Liver (tissue), 8 donors: ENCODE measurements at regions not wholly inside any gene's neighbourhood (a gene's known extent, or its start where the extent isn't known, plus 50 kb on each side); places are given as distances from the start of the nearest gene placed in this dataset.

ENCODE experiments used
- DNase-seq: peaks from one replicate; pipeline ENCODE4 v3.0.0-alpha.2; 2017; ENCODE audit warnings: low spot score
- H3K27ac ChIP-seq, 2 donors: one replicate each; pipeline ENCODE4 v1.7.0; 2013; ENCODE audit warnings: inconsistent platforms in 2 of 2, low read length in 2 of 2, control low read depth in 1 of 2, low read depth in 1 of 2, mild to moderate bottlenecking in 1 of 2
- H3K27me3 ChIP-seq, 4 donors: one replicate each; pipeline versions ENCODE4 v1.6.1 to v1.7.0; 2013; ENCODE audit warnings: low read length in 3 of 4, inconsistent platforms in 1 of 4, mild to moderate bottlenecking in 1 of 4, moderate library complexity in 1 of 4; ENCODE audit not compliant: control insufficient read depth in 4 of 4, insufficient read depth in 4 of 4
- H3K36me3 ChIP-seq, 4 donors: one replicate each; pipeline versions ENCODE4 v1.6.1 to v1.7.0; 2013; ENCODE audit warnings: low read length in 3 of 4, mild to moderate bottlenecking in 3 of 4, low read depth in 1 of 4, moderate library complexity in 1 of 4; ENCODE audit not compliant: control insufficient read depth in 4 of 4, insufficient read depth in 3 of 4
- H3K4me1 ChIP-seq, 4 donors: one replicate each; pipeline versions ENCODE4 v1.6.1 to v1.7.0; 2013; ENCODE audit warnings: low read length in 3 of 4, mild to moderate bottlenecking in 3 of 4, moderate library complexity in 1 of 4; ENCODE audit not compliant: control insufficient read depth in 4 of 4, insufficient read depth in 4 of 4
- H3K4me3 ChIP-seq, 3 donors: one replicate each; pipeline versions ENCODE4 v1.6.1 to v1.7.0; 2013; ENCODE audit warnings: low read length in 3 of 3, control low read depth in 1 of 3, low read depth in 1 of 3, mild to moderate bottlenecking in 1 of 3
- H3K9ac ChIP-seq, 2 donors: one replicate each; pipeline ENCODE4 v1.7.0; 2013; ENCODE audit warnings: low read length in 2 of 2, mild to moderate bottlenecking in 2 of 2, moderate library complexity in 2 of 2, control low read depth in 1 of 2, low read depth in 1 of 2
- H3K9me3 ChIP-seq, 4 donors: one replicate each; pipeline versions ENCODE4 v1.6.1 to v1.7.0; 2013; ENCODE audit warnings: low read length in 3 of 4; ENCODE audit not compliant: control insufficient read depth in 4 of 4
- EGR1 ChIP-seq, 2 donors: IDR thresholded peaks; 2 replicates each; pipeline ENCODE4 v1.6.1; 2016 to 2018; ENCODE audit warnings: antibody characterized with exemption in 2 of 2, low read depth in 2 of 2
- FOXA1 ChIP-seq: IDR thresholded peaks from 2 replicates; pipeline ENCODE4 v1.6.1; 2016; ENCODE audit warnings: antibody characterized with exemption
- FOXA2 ChIP-seq: IDR thresholded peaks from 2 replicates; pipeline ENCODE4 v1.6.1; 2016; ENCODE audit warnings: antibody characterized with exemption
- GABPA ChIP-seq, 2 donors: IDR thresholded peaks in 1 of 2; conservative IDR thresholded peaks in 1 of 2; 2 replicates each; pipeline ENCODE4 v1.6.1; 2016; ENCODE audit warnings: antibody characterized with exemption in 2 of 2, mild to moderate bottlenecking in 1 of 2, moderate library complexity in 1 of 2
- HNF4A ChIP-seq, 2 donors: conservative IDR thresholded peaks; 2 replicates each; pipeline ENCODE4 v1.6.1; 2016; ENCODE audit warnings: antibody characterized with exemption in 2 of 2, mild to moderate bottlenecking in 2 of 2
- HNF4G ChIP-seq: IDR thresholded peaks from 2 replicates; pipeline ENCODE4 v1.6.1; 2016; ENCODE audit warnings: antibody characterized with exemption
- JUND ChIP-seq, 2 donors: IDR thresholded peaks; 2 replicates each; pipeline ENCODE4 v1.6.1; 2016; ENCODE audit warnings: antibody characterized with exemption in 2 of 2
- NR2F2 ChIP-seq: IDR thresholded peaks from 2 replicates; pipeline ENCODE4 v1.6.1; 2016; ENCODE audit warnings: antibody characterized with exemption
- RAD21 ChIP-seq, 2 donors: IDR thresholded peaks; 2 replicates each; pipeline ENCODE4 v1.6.1; 2016; ENCODE audit warnings: antibody characterized with exemption in 2 of 2, mild to moderate bottlenecking in 2 of 2
- RXRA ChIP-seq, 2 donors: IDR thresholded peaks; 2 replicates each; pipeline ENCODE4 v1.6.1; 2017 to 2018; ENCODE audit warnings: antibody characterized with exemption in 2 of 2, mild to moderate bottlenecking in 1 of 2
- SP1 ChIP-seq: IDR thresholded peaks from 2 replicates; pipeline ENCODE4 v1.6.1; 2018; ENCODE audit warnings: antibody characterized with exemption, mild to moderate bottlenecking
- TAF1 ChIP-seq: conservative IDR thresholded peaks from 2 replicates; pipeline ENCODE4 v1.6.1; 2016; ENCODE audit warnings: antibody characterized with exemption, mild to moderate bottlenecking
- YY1 ChIP-seq: IDR thresholded peaks from 2 replicates; pipeline ENCODE4 v1.6.1; 2016; ENCODE audit warnings: antibody characterized with exemption, mild to moderate bottlenecking
- WGBS: extraction: QIAGEN DNeasy Blood & Tissue Kit; methylation state at CpG from one replicate; pipeline ENCODE4 v1.1.7; 2013; 5-methylcytosine and 5-hydroxymethylcytosine counted together
- TF ChIP-seq, protein P1 (sequence below): IDR thresholded peaks from 2 replicates; pipeline ENCODE4 v1.6.1; 2016; ENCODE audit warnings: antibody characterized with exemption, mild to moderate bottlenecking
- TF ChIP-seq, protein P2 (sequence below): IDR thresholded peaks from 2 replicates; pipeline ENCODE4 v1.6.1; 2016; ENCODE audit warnings: antibody characterized with exemption
- TF ChIP-seq, protein P3 (sequence below): fragments of 150-350 bp; IDR thresholded peaks from 2 replicates; pipeline ENCODE4 v1.5.1; 2017; ENCODE audit warnings: improper control_type of control experiment, low read depth, low read length; ENCODE audit not compliant: missing input control
- TF ChIP-seq, protein P4 (sequence below): IDR thresholded peaks from 2 replicates; pipeline ENCODE4 v1.6.1; 2016; ENCODE audit warnings: antibody characterized with exemption
- TF ChIP-seq, protein P5 (sequence below): IDR thresholded peaks from 2 replicates; pipeline ENCODE4 v1.6.1; 2016; ENCODE audit warnings: antibody characterized with exemption
- donor health status: healthy.
- donor health status: healthy.
- donor health status: healthy.
- donor health status: healthy.
- donor health status: healthy.

DNA sequence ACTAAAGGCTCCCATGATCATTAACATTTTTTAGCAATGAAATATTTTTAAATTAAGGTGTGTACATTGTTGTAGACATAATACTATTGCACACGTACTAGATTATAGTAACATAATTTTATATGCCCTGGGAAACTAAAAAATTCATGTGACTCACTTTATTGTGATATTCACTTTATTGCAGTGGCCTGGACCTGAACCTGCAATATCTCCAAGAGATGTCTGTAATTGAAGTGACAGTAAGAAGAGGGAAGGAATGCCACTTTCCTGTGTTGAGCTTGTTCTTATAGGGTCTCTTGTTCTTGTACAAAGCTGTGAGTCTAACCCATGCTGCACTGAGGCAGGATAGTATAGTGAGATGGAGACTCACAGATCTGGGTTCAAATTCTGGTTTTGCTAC, 66.9 kb upstream of the USP24 start:
- no peak overlapping the region for H3K4me3 ChIP-seq

DNA sequence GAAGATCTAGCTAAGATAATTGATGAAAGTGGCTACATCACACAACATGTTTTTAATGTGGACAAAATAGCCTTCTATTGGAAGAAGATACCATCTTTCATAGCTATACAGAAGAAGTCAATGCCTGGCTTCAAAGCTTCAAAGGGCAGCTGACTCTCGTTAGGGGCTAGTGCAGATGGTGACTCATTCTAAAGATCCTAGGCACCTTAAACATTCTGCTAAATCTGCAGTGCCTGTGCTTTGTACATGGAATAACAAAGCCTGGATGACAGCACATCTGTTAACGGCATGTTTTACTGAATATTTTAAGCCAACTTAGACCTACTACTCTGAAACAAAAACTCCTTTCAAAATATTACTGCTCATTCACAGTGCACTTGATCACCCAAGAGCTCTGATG, 65.6 kb upstream of the USP24 start:
- 83% methylated on average over 2 of the region's 2 CpGs for WGBS
- H3K4me1 ChIP-seq: peaks cover 0 to 3% (median 1%) of the 10 kb centered on the region in 4 donors
- H3K27ac ChIP-seq: no peak overlapping the region
- H3K9me3 ChIP-seq: no peaks in the 10 kb centered on the region
- DNase-seq: peak; percentile 1
- H3K4me3 ChIP-seq: no peak overlapping the region
- no peaks in the 10 kb centered on the region for H3K36me3 ChIP-seq
- no peaks in the 10 kb centered on the region for H3K27me3 ChIP-seq
- no peak overlapping the region for H3K9ac ChIP-seq
- TF ChIP-seq, protein P1, sequence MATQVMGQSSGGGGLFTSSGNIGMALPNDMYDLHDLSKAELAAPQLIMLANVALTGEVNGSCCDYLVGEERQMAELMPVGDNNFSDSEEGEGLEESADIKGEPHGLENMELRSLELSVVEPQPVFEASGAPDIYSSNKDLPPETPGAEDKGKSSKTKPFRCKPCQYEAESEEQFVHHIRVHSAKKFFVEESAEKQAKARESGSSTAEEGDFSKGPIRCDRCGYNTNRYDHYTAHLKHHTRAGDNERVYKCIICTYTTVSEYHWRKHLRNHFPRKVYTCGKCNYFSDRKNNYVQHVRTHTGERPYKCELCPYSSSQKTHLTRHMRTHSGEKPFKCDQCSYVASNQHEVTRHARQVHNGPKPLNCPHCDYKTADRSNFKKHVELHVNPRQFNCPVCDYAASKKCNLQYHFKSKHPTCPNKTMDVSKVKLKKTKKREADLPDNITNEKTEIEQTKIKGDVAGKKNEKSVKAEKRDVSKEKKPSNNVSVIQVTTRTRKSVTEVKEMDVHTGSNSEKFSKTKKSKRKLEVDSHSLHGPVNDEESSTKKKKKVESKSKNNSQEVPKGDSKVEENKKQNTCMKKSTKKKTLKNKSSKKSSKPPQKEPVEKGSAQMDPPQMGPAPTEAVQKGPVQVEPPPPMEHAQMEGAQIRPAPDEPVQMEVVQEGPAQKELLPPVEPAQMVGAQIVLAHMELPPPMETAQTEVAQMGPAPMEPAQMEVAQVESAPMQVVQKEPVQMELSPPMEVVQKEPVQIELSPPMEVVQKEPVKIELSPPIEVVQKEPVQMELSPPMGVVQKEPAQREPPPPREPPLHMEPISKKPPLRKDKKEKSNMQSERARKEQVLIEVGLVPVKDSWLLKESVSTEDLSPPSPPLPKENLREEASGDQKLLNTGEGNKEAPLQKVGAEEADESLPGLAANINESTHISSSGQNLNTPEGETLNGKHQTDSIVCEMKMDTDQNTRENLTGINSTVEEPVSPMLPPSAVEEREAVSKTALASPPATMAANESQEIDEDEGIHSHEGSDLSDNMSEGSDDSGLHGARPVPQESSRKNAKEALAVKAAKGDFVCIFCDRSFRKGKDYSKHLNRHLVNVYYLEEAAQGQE: no peak
- TF ChIP-seq SP1 (no peak), RAD21 (IDR thresholded peaks at IDR 0.05) (no peak), TAF1 (no peak), FOXA2 (no peak), RXRA (IDR thresholded peaks at IDR 0.05) (no peak), GABPA (IDR thresholded peaks at IDR 0.05 in 1 of 2, conservative IDR thresholded peaks at IDR 0.05 in 1 of 2) (no peak), NR2F2 (no peak)
- TF ChIP-seq, protein P2, sequence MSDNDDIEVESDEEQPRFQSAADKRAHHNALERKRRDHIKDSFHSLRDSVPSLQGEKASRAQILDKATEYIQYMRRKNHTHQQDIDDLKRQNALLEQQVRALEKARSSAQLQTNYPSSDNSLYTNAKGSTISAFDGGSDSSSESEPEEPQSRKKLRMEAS: no peak

More for the DNA sequence above, 66.9 kb upstream of the USP24 start:
- TF ChIP-seq RXRA (IDR thresholded peaks at IDR 0.05) (no peak), FOXA2 (no peak), FOXA1 (no peak), GABPA (IDR thresholded peaks at IDR 0.05 in 1 of 2, conservative IDR thresholded peaks at IDR 0.05 in 1 of 2) (no peak), HNF4G (no peak), RAD21 (IDR thresholded peaks at IDR 0.05) (no peak), JUND (IDR thresholded peaks at IDR 0.05) (no peak), TAF1 (no peak), HNF4A (conservative IDR thresholded peaks at IDR 0.05) (no peak), EGR1 (IDR thresholded peaks at IDR 0.05; ENCODE audit: low read depth in 2 of 2) (no peak), SP1 (no peak), YY1 (no peak), NR2F2 (no peak)
- TF ChIP-seq, protein P3, sequence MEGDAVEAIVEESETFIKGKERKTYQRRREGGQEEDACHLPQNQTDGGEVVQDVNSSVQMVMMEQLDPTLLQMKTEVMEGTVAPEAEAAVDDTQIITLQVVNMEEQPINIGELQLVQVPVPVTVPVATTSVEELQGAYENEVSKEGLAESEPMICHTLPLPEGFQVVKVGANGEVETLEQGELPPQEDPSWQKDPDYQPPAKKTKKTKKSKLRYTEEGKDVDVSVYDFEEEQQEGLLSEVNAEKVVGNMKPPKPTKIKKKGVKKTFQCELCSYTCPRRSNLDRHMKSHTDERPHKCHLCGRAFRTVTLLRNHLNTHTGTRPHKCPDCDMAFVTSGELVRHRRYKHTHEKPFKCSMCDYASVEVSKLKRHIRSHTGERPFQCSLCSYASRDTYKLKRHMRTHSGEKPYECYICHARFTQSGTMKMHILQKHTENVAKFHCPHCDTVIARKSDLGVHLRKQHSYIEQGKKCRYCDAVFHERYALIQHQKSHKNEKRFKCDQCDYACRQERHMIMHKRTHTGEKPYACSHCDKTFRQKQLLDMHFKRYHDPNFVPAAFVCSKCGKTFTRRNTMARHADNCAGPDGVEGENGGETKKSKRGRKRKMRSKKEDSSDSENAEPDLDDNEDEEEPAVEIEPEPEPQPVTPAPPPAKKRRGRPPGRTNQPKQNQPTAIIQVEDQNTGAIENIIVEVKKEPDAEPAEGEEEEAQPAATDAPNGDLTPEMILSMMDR: no peak
- TF ChIP-seq, protein P2: no peak
- TF ChIP-seq, protein P1: no peak
- TF ChIP-seq, protein P4, sequence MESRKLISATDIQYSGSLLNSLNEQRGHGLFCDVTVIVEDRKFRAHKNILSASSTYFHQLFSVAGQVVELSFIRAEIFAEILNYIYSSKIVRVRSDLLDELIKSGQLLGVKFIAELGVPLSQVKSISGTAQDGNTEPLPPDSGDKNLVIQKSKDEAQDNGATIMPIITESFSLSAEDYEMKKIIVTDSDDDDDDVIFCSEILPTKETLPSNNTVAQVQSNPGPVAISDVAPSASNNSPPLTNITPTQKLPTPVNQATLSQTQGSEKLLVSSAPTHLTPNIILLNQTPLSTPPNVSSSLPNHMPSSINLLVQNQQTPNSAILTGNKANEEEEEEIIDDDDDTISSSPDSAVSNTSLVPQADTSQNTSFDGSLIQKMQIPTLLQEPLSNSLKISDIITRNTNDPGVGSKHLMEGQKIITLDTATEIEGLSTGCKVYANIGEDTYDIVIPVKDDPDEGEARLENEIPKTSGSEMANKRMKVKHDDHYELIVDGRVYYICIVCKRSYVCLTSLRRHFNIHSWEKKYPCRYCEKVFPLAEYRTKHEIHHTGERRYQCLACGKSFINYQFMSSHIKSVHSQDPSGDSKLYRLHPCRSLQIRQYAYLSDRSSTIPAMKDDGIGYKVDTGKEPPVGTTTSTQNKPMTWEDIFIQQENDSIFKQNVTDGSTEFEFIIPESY: no peak
- TF ChIP-seq, protein P5, sequence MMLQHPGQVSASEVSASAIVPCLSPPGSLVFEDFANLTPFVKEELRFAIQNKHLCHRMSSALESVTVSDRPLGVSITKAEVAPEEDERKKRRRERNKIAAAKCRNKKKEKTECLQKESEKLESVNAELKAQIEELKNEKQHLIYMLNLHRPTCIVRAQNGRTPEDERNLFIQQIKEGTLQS: no peak
- H3K9me3 ChIP-seq: no peaks in the 10 kb centered on the region
- no peak overlapping the region for H3K9ac ChIP-seq
- H3K27ac ChIP-seq: no peak overlapping the region
- peak; percentile 12 for DNase-seq
- WGBS: 33% methylated on average over 1 of the region's 1 CpG
- no peaks in the 10 kb centered on the region for H3K27me3 ChIP-seq
- H3K4me1 ChIP-seq: peaks cover 0 to 3% (median under 1%) of the 10 kb centered on the region in 4 donors
- no peaks in the 10 kb centered on the region for H3K36me3 ChIP-seq
